ENCODE measurements at regions not wholly inside any gene's neighbourhood (a gene's known extent, or its start where the extent isn't known, plus 50 kb on each side); places are given as distances from the start of the nearest gene placed in this dataset.

- intact Hi-C loops (cut with DNase I) = no loop called here
- no peak for TF ChIP-seq CTCF (IDR thresholded peaks at IDR 0.05)
- ATAC-seq (no peak), DNase-seq (no peak)
- Histone ChIP-seq H3K36me3 (no peaks in the 10 kb centered on the region), H3K4me1 (peaks cover 23 to 62% of the 10 kb centered on the region in 2 donors), H3K4me3 (no peak overlapping the region), H3K9me3 (no peaks in the 10 kb centered on the region), H3K27me3 (no peaks in the 10 kb centered on the region), H3K27ac (peak overlapping the region in 1 of 2 donors; percentile 81)
Observed at GRCh38 chr2:43103093-43103404, 123.4 kb downstream of the ZFP36L2 start.

GRCh38 chr2:43102366-43103092, 123.9 kb downstream of the ZFP36L2 start:
- no peaks in the 10 kb centered on the region for H3K27me3 ChIP-seq
- DNase-seq (peak in 2 of 4 donors; percentile 40 to 75), ATAC-seq (no peak)
- no peaks in the 10 kb centered on the region for H3K36me3 ChIP-seq
- peaks cover 23 to 62% of the 10 kb centered on the region in 2 donors for H3K4me1 ChIP-seq
- H3K4me3 ChIP-seq = no peak overlapping the region
- TF ChIP-seq CTCF (IDR thresholded peaks at IDR 0.05) = no peak
- intact Hi-C loops (cut with DNase I) = no loop called here
- H3K27ac ChIP-seq = peak overlapping the region; percentile 53 to 81
- H3K9me3 ChIP-seq = no peaks in the 10 kb centered on the region

DNA sequence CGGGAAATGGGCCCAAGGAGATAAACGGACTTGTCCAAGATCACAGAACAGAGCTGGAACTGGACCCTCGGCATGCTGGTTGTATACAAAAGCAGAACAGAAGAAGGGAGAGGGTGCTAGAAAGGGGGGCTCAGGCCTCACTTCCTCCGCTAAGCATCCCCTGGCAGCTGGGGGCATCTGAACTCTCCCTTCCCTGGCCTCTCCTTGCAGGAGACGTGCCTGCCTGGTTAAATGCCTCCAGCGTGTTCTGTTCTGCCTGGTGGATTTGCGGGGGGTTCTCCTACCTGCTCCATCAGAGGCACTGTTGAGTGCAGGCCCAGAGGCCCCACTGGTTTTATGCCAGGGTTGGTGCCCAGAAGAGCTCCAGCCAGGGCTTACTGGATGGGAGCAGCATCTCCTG, 124.7 kb downstream of the ZFP36L2 start:
- H3K4me3 ChIP-seq = no peak overlapping the region
- peaks cover 22 to 62% of the 10 kb centered on the region in 2 donors for H3K4me1 ChIP-seq
- intact Hi-C loops (cut with DNase I) = no loop called here
- ATAC-seq (no peak), DNase-seq (no peak)
- no peak for TF ChIP-seq CTCF (IDR thresholded peaks at IDR 0.05)
- no peaks in the 10 kb centered on the region for H3K9me3 ChIP-seq
- H3K36me3 ChIP-seq = no peaks in the 10 kb centered on the region
- H3K27me3 ChIP-seq = no peaks in the 10 kb centered on the region
- H3K27ac ChIP-seq = peak overlapping the region; percentile 53 to 81

GRCh38 chr2:43100883-43101662, 125.3 kb downstream of the ZFP36L2 start:
- Histone ChIP-seq H3K27me3 (no peaks in the 10 kb centered on the region), H3K27ac (peak overlapping the region; percentile 53 to 81), H3K36me3 (no peaks in the 10 kb centered on the region), H3K9me3 (no peaks in the 10 kb centered on the region), H3K4me3 (peak overlapping the region; percentile 26 to 31), H3K4me1 (peaks cover 15 to 57% of the 10 kb centered on the region in 2 donors)
- peak in 2 of 4 donors; percentile 68 to 82 for DNase-seq
- no peak for TF ChIP-seq CTCF (IDR thresholded peaks at IDR 0.05)
- peak; percentile 64 for ATAC-seq
- intact Hi-C loops (cut with DNase I) = no loop called here

DNA sequence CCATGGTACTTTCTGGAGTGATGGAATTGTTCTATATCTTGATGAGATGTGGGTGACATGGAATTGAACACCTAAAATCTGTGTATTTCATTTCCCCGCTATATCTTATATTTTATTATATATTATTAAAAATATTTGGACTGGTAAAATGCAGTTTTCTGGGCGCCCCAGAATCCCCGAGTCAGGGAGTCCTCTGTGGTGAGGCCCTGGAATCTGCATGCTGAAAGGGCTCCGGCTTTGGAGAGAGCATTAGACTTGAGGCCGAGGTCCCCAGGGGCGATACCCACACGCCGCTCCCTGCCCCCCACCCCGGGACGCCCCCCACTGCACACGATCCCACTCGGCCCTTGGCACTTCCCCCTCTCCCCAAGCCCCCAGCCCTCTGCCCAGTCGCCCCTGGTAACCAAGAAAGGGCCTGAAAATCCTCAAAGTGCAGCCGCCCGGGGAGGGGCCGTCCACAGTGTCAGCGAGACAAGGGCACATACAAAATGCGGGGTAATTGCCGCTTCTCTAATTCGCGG, 126.0 kb downstream of the ZFP36L2 start:
- no peaks in the 10 kb centered on the region for H3K9me3 ChIP-seq
- H3K4me1 ChIP-seq = peaks cover 13 to 50% of the 10 kb centered on the region in 2 donors
- ATAC-seq = no peak
- H3K4me3 ChIP-seq = peak overlapping the region; percentile 26 to 31
- H3K27me3 ChIP-seq = no peaks in the 10 kb centered on the region
- no peaks in the 10 kb centered on the region for H3K36me3 ChIP-seq
- no peak for TF ChIP-seq CTCF (IDR thresholded peaks at IDR 0.05)
- H3K27ac ChIP-seq = peak overlapping the region in 1 of 2 donors; percentile 53
- intact Hi-C loops (cut with DNase I) = no loop called here
- DNase-seq = no peak
